ENCODE measurements at regions not wholly inside any gene's neighbourhood (a gene's known extent, or its start where the extent isn't known, plus 50 kb on each side); places are given as distances from the start of the nearest gene placed in this dataset.
"Not testable (repeated sequence)": the region's sequence is repeated elsewhere in the genome, so short reads cannot be mapped to it uniquely, and the experiment has no call there.

- FAIRE-seq, result peak; percentile 97
- H3K9me3 Mint-ChIP-seq (ENCODE audit: unreplicated experiment), result no peaks in the 10 kb centered on the region
Observed at GRCh38 chrX:142295190-142295589, 90.1 kb upstream of the MAGEC2 start.

GRCh38 chrX:142270166-142270565, 65.1 kb upstream of the MAGEC2 start:
- not testable (repeated sequence) for H4K20me1 ChIP-seq (ENCODE audit: insufficient read depth, low read length); H3K27ac Mint-ChIP-seq (ENCODE audit: unreplicated experiment); H3K79me2 ChIP-seq (ENCODE audit: insufficient read depth, low read length); H3K27me3 ChIP-seq (ENCODE audit: insufficient read depth, low read length); H3K4me2 ChIP-seq (ENCODE audit: low read length); H3K4me1 Mint-ChIP-seq (ENCODE audit: low read depth, unreplicated experiment); H3K9me3 ChIP-seq (ENCODE audit: insufficient read depth, low read depth, low read length); H3K27ac ChIP-seq (ENCODE audit: low read depth, low read length); H2AFZ ChIP-seq (ENCODE audit: low read depth, low read length); DNase-seq (ENCODE audit: low read depth); H3K9me3 Mint-ChIP-seq (ENCODE audit: unreplicated experiment); H3K36me3 Mint-ChIP-seq (ENCODE audit: low read depth, unreplicated experiment); H3K4me3 ChIP-seq (ENCODE audit: insufficient read depth, low read depth, low read length); FAIRE-seq; H3K4me1 ChIP-seq (ENCODE audit: insufficient read depth, low read length); H3K4me3 Mint-ChIP-seq (ENCODE audit: unreplicated experiment); H3K36me3 ChIP-seq (ENCODE audit: insufficient read depth, low read length); H3K27me3 Mint-ChIP-seq (ENCODE audit: low read depth, unreplicated experiment); H3K9ac ChIP-seq (ENCODE audit: low read length)

More at GRCh38 chrX:142295190-142295589, 90.1 kb upstream of the MAGEC2 start:
- Mint-ChIP-seq H3K4me3 (ENCODE audit: unreplicated experiment) (no peak overlapping the region), H3K36me3 (ENCODE audit: low read depth, unreplicated experiment) (no peaks in the 10 kb centered on the region), H3K27ac (ENCODE audit: unreplicated experiment) (no peak overlapping the region), H3K27me3 (ENCODE audit: low read depth, unreplicated experiment) (no peaks in the 10 kb centered on the region), H3K4me1 (ENCODE audit: low read depth, unreplicated experiment) (no peaks in the 10 kb centered on the region)
- Histone ChIP-seq H3K9ac (ENCODE audit: low read length) (no peak overlapping the region), H3K9me3 (ENCODE audit: insufficient read depth, low read depth, low read length) (no peaks in the 10 kb centered on the region), H3K4me1 (ENCODE audit: insufficient read depth, low read length) (no peaks in the 10 kb centered on the region), H3K36me3 (ENCODE audit: insufficient read depth, low read length) (no peaks in the 10 kb centered on the region), H3K27ac (ENCODE audit: low read depth, low read length) (no peak overlapping the region), H3K4me3 (ENCODE audit: insufficient read depth, low read depth, low read length) (no peak overlapping the region), H3K4me2 (ENCODE audit: low read length) (no peak overlapping the region), H4K20me1 (ENCODE audit: insufficient read depth, low read length) (no peaks in the 10 kb centered on the region), H3K79me2 (ENCODE audit: insufficient read depth, low read length) (no peaks in the 10 kb centered on the region), H3K27me3 (ENCODE audit: insufficient read depth, low read length) (no peaks in the 10 kb centered on the region), H2AFZ (ENCODE audit: low read depth, low read length) (no peak overlapping the region)
- TF ChIP-seq EZH2 (IDR thresholded peaks at IDR 0.05; ENCODE audit: insufficient read depth, low read length), result no peak
- TF ChIP-seq CTCF (IDR thresholded peaks at IDR 0.05; ENCODE audit: insufficient read depth, low read depth, low read length), result no peak
- DNase-seq (ENCODE audit: low read depth), result no peak

GRCh38 chrX:142266417-142266816, 61.3 kb upstream of the MAGEC2 start:
- Mint-ChIP-seq H3K27me3 (ENCODE audit: low read depth, unreplicated experiment) (no peaks in the 10 kb centered on the region), H3K4me3 (ENCODE audit: unreplicated experiment) (no peak overlapping the region), H3K36me3 (ENCODE audit: low read depth, unreplicated experiment) (no peaks in the 10 kb centered on the region), H3K27ac (ENCODE audit: unreplicated experiment) (no peak overlapping the region), H3K9me3 (ENCODE audit: unreplicated experiment) (no peaks in the 10 kb centered on the region), H3K4me1 (ENCODE audit: low read depth, unreplicated experiment) (no peaks in the 10 kb centered on the region)
- no peaks in the 10 kb centered on the region for H3K9me3 ChIP-seq (ENCODE audit: insufficient read depth, low read depth, low read length)
- TF ChIP-seq CTCF (IDR thresholded peaks at IDR 0.05; ENCODE audit: insufficient read depth, low read depth, low read length) (no peak), EZH2 (IDR thresholded peaks at IDR 0.05; ENCODE audit: insufficient read depth, low read length) (no peak)
- H2AFZ ChIP-seq (ENCODE audit: low read depth, low read length), result no peak overlapping the region
- H3K79me2 ChIP-seq (ENCODE audit: insufficient read depth, low read length), result no peaks in the 10 kb centered on the region
- H3K4me3 ChIP-seq (ENCODE audit: insufficient read depth, low read depth, low read length), result no peak overlapping the region
- no peak for DNase-seq (ENCODE audit: low read depth)
- H3K27ac ChIP-seq (ENCODE audit: low read depth, low read length), result no peak overlapping the region
- no peak overlapping the region for H3K4me2 ChIP-seq (ENCODE audit: low read length)
- FAIRE-seq, result peak; percentile 71
- H3K27me3 ChIP-seq (ENCODE audit: insufficient read depth, low read length), result no peaks in the 10 kb centered on the region
- H3K36me3 ChIP-seq (ENCODE audit: insufficient read depth, low read length), result no peaks in the 10 kb centered on the region
- H4K20me1 ChIP-seq (ENCODE audit: insufficient read depth, low read length), result no peaks in the 10 kb centered on the region
- H3K9ac ChIP-seq (ENCODE audit: low read length), result no peak overlapping the region
- no peaks in the 10 kb centered on the region for H3K4me1 ChIP-seq (ENCODE audit: insufficient read depth, low read length)

GRCh38 chrX:142265549-142265948, 60.5 kb upstream of the MAGEC2 start:
- not testable (repeated sequence) for H3K9me3 Mint-ChIP-seq (ENCODE audit: unreplicated experiment); DNase-seq (ENCODE audit: low read depth); H3K4me3 Mint-ChIP-seq (ENCODE audit: unreplicated experiment)

More at GRCh38 chrX:142265549-142265948, 60.5 kb upstream of the MAGEC2 start:
- not testable (repeated sequence) for H3K4me1 Mint-ChIP-seq (ENCODE audit: low read depth, unreplicated experiment); H3K27ac ChIP-seq (ENCODE audit: low read depth, low read length); H3K27ac Mint-ChIP-seq (ENCODE audit: unreplicated experiment); H3K27me3 Mint-ChIP-seq (ENCODE audit: low read depth, unreplicated experiment); H3K9me3 ChIP-seq (ENCODE audit: insufficient read depth, low read depth, low read length); H3K36me3 ChIP-seq (ENCODE audit: insufficient read depth, low read length); H3K9ac ChIP-seq (ENCODE audit: low read length); H3K4me3 ChIP-seq (ENCODE audit: insufficient read depth, low read depth, low read length); H3K27me3 ChIP-seq (ENCODE audit: insufficient read depth, low read length); H4K20me1 ChIP-seq (ENCODE audit: insufficient read depth, low read length); H3K4me1 ChIP-seq (ENCODE audit: insufficient read depth, low read length); H3K36me3 Mint-ChIP-seq (ENCODE audit: low read depth, unreplicated experiment); H3K4me2 ChIP-seq (ENCODE audit: low read length); H2AFZ ChIP-seq (ENCODE audit: low read depth, low read length); H3K79me2 ChIP-seq (ENCODE audit: insufficient read depth, low read length); FAIRE-seq

All from astrocyte (in vitro differentiated cells and primary cell).